ENCODE measurements at regions not wholly inside any gene's neighbourhood (a gene's known extent, or its start where the extent isn't known, plus 50 kb on each side); places are given as distances from the start of the nearest gene placed in this dataset.

GRCh38 chr11:80986421-80987074, 1545.7 kb upstream of the TENM4 start:
- no peak overlapping the region for H3K14ac ChIP-seq (replicated peaks; ENCODE audit: low read depth, low read length)
- no peak for TF ChIP-seq CHD1 (IDR thresholded peaks at IDR 0.05; ENCODE audit: low read depth, low read length)
- TF ChIP-seq CEBPB (IDR thresholded peaks at IDR 0.05; ENCODE audit: low read depth, low read length) = no peak
- TF ChIP-seq ELK1 (IDR thresholded peaks at IDR 0.05; ENCODE audit: borderline replicate concordance, low read depth, low read length) = no peak
- TF ChIP-seq USF2 (IDR thresholded peaks at IDR 0.05; ENCODE audit: low read depth, low read length) = no peak
- no peak for TF ChIP-seq POLR2A (IDR thresholded peaks at IDR 0.05; ENCODE audit: low read depth, low read length)
- no peak for TF ChIP-seq FOS (IDR thresholded peaks at IDR 0.05; ENCODE audit: low read depth, low read length)
- TF ChIP-seq MAZ (IDR thresholded peaks at IDR 0.05; ENCODE audit: borderline replicate concordance, low read depth, low read length) = no peak
- TF ChIP-seq MXI1 (IDR thresholded peaks at IDR 0.05; ENCODE audit: borderline replicate concordance, low read depth, low read length) = no peak
- no peak for TF ChIP-seq MAFK (IDR thresholded peaks at IDR 0.05; ENCODE audit: low read depth, low read length)
- no peak for TF ChIP-seq BHLHE40 (IDR thresholded peaks at IDR 0.05; ENCODE audit: low read depth, low read length)
- TF ChIP-seq SMC3 (IDR thresholded peaks at IDR 0.05; ENCODE audit: low read depth, low read length) = no peak
- TF ChIP-seq RCOR1 (IDR thresholded peaks at IDR 0.05; ENCODE audit: insufficient replicate concordance, low read length) = no peak
- no peak overlapping the region for H2AK9ac ChIP-seq (replicated peaks; ENCODE audit: low read depth, low read length, poor library complexity)
- CTCF ChIA-PET = no interaction called here
- H3K4ac ChIP-seq (ENCODE audit: low read depth, low read length) = no peak overlapping the region
- no peak overlapping the region for H2BK5ac ChIP-seq (ENCODE audit: low read depth, low read length, poor library complexity, severe bottlenecking)
- H4K5ac ChIP-seq (ENCODE audit: low read depth, low read length) = no peak overlapping the region
- no peaks in the 10 kb centered on the region for H3K4me1 ChIP-seq (ENCODE audit: control insufficient read depth, insufficient read depth, low read length)
- no peak overlapping the region for H2BK15ac ChIP-seq (ENCODE audit: low read depth, low read length)
- dilution Hi-C loops (cut with HindIII; ENCODE audit: low sequenced_read_pairs, unreplicated experiment) (no loop called here), intact Hi-C loops (cut with micrococcal nuclease) (no loop called here), in situ Hi-C loops (cut with MboI; ENCODE audit: low sequenced_read_pairs) (no loop called here)
- no peak overlapping the region for H3K4me2 ChIP-seq (ENCODE audit: low read depth, low read length)
- H3K18ac ChIP-seq (ENCODE audit: low read depth, low read length) = no peak overlapping the region
- H2BK120ac ChIP-seq (ENCODE audit: low read depth, low read length) = no peak overlapping the region
- no peak overlapping the region for H3K56ac ChIP-seq (ENCODE audit: extremely low read depth, insufficient read depth, low read length)
- H3K9ac ChIP-seq (ENCODE audit: low read depth, low read length) = no peak overlapping the region
- H3K36me3 ChIP-seq (ENCODE audit: control insufficient read depth, insufficient read depth, low read length) = no peaks in the 10 kb centered on the region
- POLR2A ChIA-PET (ENCODE audit: unreplicated experiment) = no interaction called here
- H3K4me3 ChIP-seq (ENCODE audit: insufficient read depth, low read depth, low read length) = no peak overlapping the region
- H2AFZ ChIP-seq (replicated peaks; ENCODE audit: low read length, poor library complexity) = no peak overlapping the region
- H3K27ac ChIP-seq (ENCODE audit: insufficient read depth, low read length) = no peak overlapping the region
- H3K79me1 ChIP-seq (ENCODE audit: low read depth in 1 of 2, low read length in 2 of 2) = no peaks in the 10 kb centered on the region
- no peak overlapping the region for H2BK20ac ChIP-seq (ENCODE audit: low read depth, low read length)
- H2AK5ac ChIP-seq (ENCODE audit: low read depth, low read length) = no peak overlapping the region
- no peaks in the 10 kb centered on the region for H3K27me3 ChIP-seq (ENCODE audit: control insufficient read depth, insufficient read depth, low read length)
- no peak overlapping the region for H3K23ac ChIP-seq (ENCODE audit: low read depth, low read length)
- WGBS, 2 experiments (ENCODE audit: extremely low coverage in 2 of 2, insufficient read length in 1 of 2) = no CpG with 5 or more reads among the region's 1 CpG
- no peak overlapping the region for H4K91ac ChIP-seq (ENCODE audit: insufficient read depth, low read depth, low read length)
- no peaks in the 10 kb centered on the region for H3K9me1 ChIP-seq (ENCODE audit: insufficient read depth, low read length)
- ATAC-seq (ENCODE audit: low read depth) (no peak), DNase-seq (no peak)
- H4K20me1 ChIP-seq (ENCODE audit: insufficient read depth, low read length) = no peaks in the 10 kb centered on the region
- H3K9me3 ChIP-seq (ENCODE audit: control insufficient read depth, insufficient read depth, low read length) = no peaks in the 10 kb centered on the region
- no TSS peak for BruUV-seq (replicated peaks)
- H4K8ac ChIP-seq (ENCODE audit: low read depth in 2 of 2, low read length in 2 of 2) = no peak overlapping the region
